Left lung (tissue), 4 donors: ENCODE measurements at regions not wholly inside any gene's neighbourhood (a gene's known extent, or its start where the extent isn't known, plus 50 kb on each side); places are given as distances from the start of the nearest gene placed in this dataset.
"Not testable (repeated sequence)": the region's sequence is repeated elsewhere in the genome, so short reads cannot be mapped to it uniquely, and the experiment has no call there.

Experiments
- ATAC-seq: fragments of 200-7000 bp; cut with Tn5 transposase; one replicate; pipeline ENCODE4 v1.9.1; 2020; ENCODE audit warnings: moderate library complexity
- DNase-seq, 4 donors: peaks; one replicate each; pipeline ENCODE4 v3.0.0-alpha.2; 2013 to 2020
- H3K27ac ChIP-seq, 2 donors: fragments of 200-600 bp; sonication (generic) in 1 of 2; one replicate each; pipeline versions ENCODE4 v1.5.0 to v1.8.0; 2020 to 2021
- H3K27me3 ChIP-seq, 2 donors: fragments of 200-600 bp; sonication (generic) in 1 of 2; one replicate each; pipeline versions ENCODE4 v1.5.0 to v1.8.0; 2020 to 2021
- H3K36me3 ChIP-seq, 2 donors: fragments of 200-600 bp; sonication (generic) in 1 of 2; one replicate each; pipeline versions ENCODE4 v1.5.0 to v1.8.0; 2020 to 2021
- H3K4me1 ChIP-seq, 2 donors: fragments of 200-600 bp; one replicate each; pipeline ENCODE4 v1.8.0; 2021
- H3K4me3 ChIP-seq, 2 donors: fragments of 200-600 bp; sonication (generic) in 1 of 2; one replicate each; pipeline versions ENCODE4 v1.5.0 to v1.8.0; 2020 to 2021; ENCODE audit warnings: mild to moderate bottlenecking in 1 of 2
- H3K9me3 ChIP-seq, 2 donors: fragments of 200-600 bp; sonication (generic) in 1 of 2; one replicate each; pipeline versions ENCODE4 v1.5.0 to v1.8.0; 2020 to 2021
- intact Hi-C, 2 donors: fragments of 100-400 bp; cut with DNase I; formaldehyde crosslinking; loops; one replicate each; pipeline versions ENCODE4 v1.11.2 to v1.14.2; 2022
- TF ChIP-seq, protein P1 (sequence below), 2 donors: fragments of 200-600 bp; sonication (generic) in 1 of 2; IDR thresholded peaks; one replicate each; pipeline versions ENCODE4 v1.5.0 to v1.8.0; 2021; ENCODE audit warnings: antibody characterized with exemption in 2 of 2
- donor health status: DM: no; HTN: yes; CAD: no.
- donor health status: DM: no; HTN: no; CAD: no.

DNA sequence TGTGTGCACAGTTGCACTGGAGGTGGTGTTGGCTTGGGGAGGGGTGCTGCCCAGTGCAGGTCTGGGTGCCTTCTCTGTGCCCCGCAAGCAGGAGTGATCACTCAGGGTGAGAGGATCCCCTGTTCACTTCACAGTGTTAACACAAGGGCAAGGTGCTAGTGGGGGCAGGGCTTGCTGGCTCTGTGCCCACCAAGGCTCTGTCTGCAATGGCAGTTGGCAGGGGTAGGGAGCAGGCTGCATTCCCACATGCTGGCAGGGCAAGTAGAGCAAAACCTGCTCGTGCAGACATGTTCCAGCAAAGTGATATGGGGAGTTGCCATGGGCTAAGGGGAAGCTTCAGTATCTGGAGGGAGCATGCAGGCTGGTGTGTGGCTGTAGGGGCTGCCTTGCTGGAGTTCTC, 428.0 kb downstream of the ZNF674 start:
- Histone ChIP-seq H3K4me3 (no peak overlapping the region), H3K27me3 (no peaks in the 10 kb centered on the region), H3K36me3 (no peaks in the 10 kb centered on the region), H3K27ac (no peak overlapping the region), H3K9me3 (no peaks in the 10 kb centered on the region), H3K4me1 (no peaks in the 10 kb centered on the region)
- DNase-seq (no peak), ATAC-seq (no peak)
- TF ChIP-seq, protein P1, sequence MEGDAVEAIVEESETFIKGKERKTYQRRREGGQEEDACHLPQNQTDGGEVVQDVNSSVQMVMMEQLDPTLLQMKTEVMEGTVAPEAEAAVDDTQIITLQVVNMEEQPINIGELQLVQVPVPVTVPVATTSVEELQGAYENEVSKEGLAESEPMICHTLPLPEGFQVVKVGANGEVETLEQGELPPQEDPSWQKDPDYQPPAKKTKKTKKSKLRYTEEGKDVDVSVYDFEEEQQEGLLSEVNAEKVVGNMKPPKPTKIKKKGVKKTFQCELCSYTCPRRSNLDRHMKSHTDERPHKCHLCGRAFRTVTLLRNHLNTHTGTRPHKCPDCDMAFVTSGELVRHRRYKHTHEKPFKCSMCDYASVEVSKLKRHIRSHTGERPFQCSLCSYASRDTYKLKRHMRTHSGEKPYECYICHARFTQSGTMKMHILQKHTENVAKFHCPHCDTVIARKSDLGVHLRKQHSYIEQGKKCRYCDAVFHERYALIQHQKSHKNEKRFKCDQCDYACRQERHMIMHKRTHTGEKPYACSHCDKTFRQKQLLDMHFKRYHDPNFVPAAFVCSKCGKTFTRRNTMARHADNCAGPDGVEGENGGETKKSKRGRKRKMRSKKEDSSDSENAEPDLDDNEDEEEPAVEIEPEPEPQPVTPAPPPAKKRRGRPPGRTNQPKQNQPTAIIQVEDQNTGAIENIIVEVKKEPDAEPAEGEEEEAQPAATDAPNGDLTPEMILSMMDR (IDR thresholded peaks at IDR 0.05): no peak
- intact Hi-C loops: no loop called here

GRCh38 chrX:46087310-46087709, 457.9 kb downstream of the ZNF674 start:
- DNase-seq, H3K36me3 ChIP-seq, H3K4me1 ChIP-seq, H3K27ac ChIP-seq, H3K9me3 ChIP-seq, H3K27me3 ChIP-seq, intact Hi-C loops, H3K4me3 ChIP-seq, ATAC-seq: not testable (repeated sequence)

- DNase-seq, H3K9me3 ChIP-seq, ATAC-seq, H3K4me3 ChIP-seq, H3K27ac ChIP-seq, intact Hi-C loops, H3K36me3 ChIP-seq, H3K4me1 ChIP-seq, H3K27me3 ChIP-seq: not testable (repeated sequence)
Measured at GRCh38 chrX:46080121-46080520, 465.1 kb downstream of the ZNF674 start.

DNA sequence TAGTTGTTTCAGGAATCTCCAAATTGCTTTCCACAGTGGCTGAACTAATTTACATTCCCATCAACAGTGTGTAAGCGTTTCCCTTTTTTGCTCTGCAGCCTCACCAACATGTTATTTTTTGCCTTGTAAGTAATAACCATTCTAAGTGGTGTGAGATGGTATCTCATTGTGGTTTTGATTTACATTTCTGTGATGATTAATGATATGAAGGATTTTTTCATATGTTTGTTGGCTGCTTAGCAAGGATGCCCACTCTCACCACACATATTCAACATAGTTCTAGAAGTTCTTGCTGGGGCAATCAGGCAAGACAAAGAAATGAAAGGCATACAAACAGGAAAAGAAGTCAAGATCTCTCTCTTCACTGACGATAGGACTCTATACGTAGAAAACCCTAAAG, 472.4 kb downstream of the ZNF674 start:
- DNase-seq (no peak), ATAC-seq (no peak)
- H3K27ac ChIP-seq: no peak overlapping the region
- no peaks in the 10 kb centered on the region for H3K9me3 ChIP-seq
- intact Hi-C loops: no loop called here
- no peaks in the 10 kb centered on the region for H3K4me1 ChIP-seq
- H3K4me3 ChIP-seq: no peak overlapping the region
- H3K36me3 ChIP-seq: no peaks in the 10 kb centered on the region
- no peaks in the 10 kb centered on the region for H3K27me3 ChIP-seq
- TF ChIP-seq, protein P1 (IDR thresholded peaks at IDR 0.05): no peak

DNA sequence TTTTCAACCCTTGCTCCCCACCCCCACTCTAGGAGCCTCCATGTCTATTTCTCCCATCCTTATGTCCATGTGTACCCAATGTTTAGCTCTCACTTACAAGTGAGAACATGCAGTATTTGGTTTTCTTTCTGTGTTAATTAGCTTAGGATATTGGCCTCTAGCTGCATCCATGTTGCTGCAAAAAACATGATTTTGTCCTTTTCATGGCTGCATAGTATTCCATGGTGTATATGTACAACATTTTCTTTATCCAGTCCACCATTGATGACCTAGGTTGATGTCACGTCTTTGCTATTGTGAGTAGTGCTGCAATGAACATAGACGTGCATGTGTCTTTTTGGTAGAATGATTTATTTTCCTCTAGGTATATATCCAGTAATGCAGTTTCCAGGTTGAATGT, 472.8 kb downstream of the ZNF674 start:
- DNase-seq (no peak), ATAC-seq (no peak)
- H3K27ac ChIP-seq: no peak overlapping the region
- H3K9me3 ChIP-seq: no peaks in the 10 kb centered on the region
- no peaks in the 10 kb centered on the region for H3K27me3 ChIP-seq
- H3K4me3 ChIP-seq: no peak overlapping the region
- no peaks in the 10 kb centered on the region for H3K36me3 ChIP-seq
- intact Hi-C loops: no loop called here
- TF ChIP-seq, protein P1 (IDR thresholded peaks at IDR 0.05): no peak
- no peaks in the 10 kb centered on the region for H3K4me1 ChIP-seq

DNA sequence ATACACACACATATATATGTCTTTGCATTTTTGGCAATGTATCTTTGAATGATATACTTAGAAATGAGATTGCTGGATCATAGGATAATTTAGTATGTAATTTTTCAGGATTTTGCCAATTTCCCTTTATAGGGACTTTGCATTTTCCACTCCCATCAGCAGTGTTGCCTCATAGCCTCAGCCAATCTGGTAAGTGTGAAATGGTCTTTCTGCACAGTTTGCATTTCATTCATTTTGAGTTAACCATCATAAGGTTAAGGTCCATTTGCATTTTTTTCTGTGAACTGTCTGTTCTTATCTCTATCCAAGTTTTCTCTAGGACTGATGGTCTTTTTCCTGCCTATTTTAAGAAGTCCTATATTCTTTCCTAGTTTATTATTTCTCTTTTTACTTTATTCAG, 474.8 kb downstream of the ZNF674 start:
- TF ChIP-seq, protein P1 (IDR thresholded peaks at IDR 0.05): no peak
- H3K4me1 ChIP-seq: no peaks in the 10 kb centered on the region
- H3K27ac ChIP-seq: no peak overlapping the region
- H3K4me3 ChIP-seq: no peak overlapping the region
- intact Hi-C loops: no loop called here
- H3K9me3 ChIP-seq: no peaks in the 10 kb centered on the region
- H3K27me3 ChIP-seq: no peaks in the 10 kb centered on the region
- DNase-seq (no peak), ATAC-seq (no peak)
- no peaks in the 10 kb centered on the region for H3K36me3 ChIP-seq
